NCI-H1092 (cell line): ENCODE measurements at regions not wholly inside any gene's neighbourhood (a gene's known extent, or its start where the extent isn't known, plus 50 kb on each side); places are given as distances from the start of the nearest gene placed in this dataset.

Experiments used
- DNase-seq: peaks from one replicate; lab custom pipeline; 2025; lab: John Stamatoyannopoulos, UW

- no peak for DNase-seq
Measured at GRCh38 chr11:104529906-104530305, 366.0 kb upstream of the PDGFD start.

GRCh38 chr11:104529213-104529612, 365.3 kb upstream of the PDGFD start:
- DNase-seq: no peak

- no peak for DNase-seq
Measured at GRCh38 chr11:104526006-104526405, 362.1 kb upstream of the PDGFD start.

GRCh38 chr11:104525416-104525815, 361.5 kb upstream of the PDGFD start:
- DNase-seq: no peak

- no peak for DNase-seq
Measured at GRCh38 chr11:104524254-104524653, 360.3 kb upstream of the PDGFD start.

- no peak for DNase-seq
Measured at GRCh38 chr11:104523611-104524010, 359.7 kb upstream of the PDGFD start.

GRCh38 chr11:104522650-104523049, 358.7 kb upstream of the PDGFD start:
- DNase-seq: no peak

GRCh38 chr11:104522123-104522522, 358.2 kb upstream of the PDGFD start:
- no peak for DNase-seq

- no peak for DNase-seq
Measured at GRCh38 chr11:104510169-104510568, 346.2 kb upstream of the PDGFD start.

- no peak for DNase-seq
Measured at GRCh38 chr11:104490182-104490581, 326.2 kb upstream of the PDGFD start.

GRCh38 chr11:104488561-104488960, 324.6 kb upstream of the PDGFD start:
- no peak for DNase-seq

GRCh38 chr11:104487046-104487806, 323.3 kb upstream of the PDGFD start:
- no peak for DNase-seq

GRCh38 chr11:104484804-104485554, 321.0 kb upstream of the PDGFD start:
- DNase-seq: no peak

- no peak for DNase-seq
Measured at GRCh38 chr11:104476898-104477297, 313.0 kb upstream of the PDGFD start.

GRCh38 chr11:104476454-104476853, 312.5 kb upstream of the PDGFD start:
- DNase-seq: no peak

GRCh38 chr11:104467404-104467803, 303.5 kb upstream of the PDGFD start:
- DNase-seq: no peak

GRCh38 chr11:104465321-104465720, 301.4 kb upstream of the PDGFD start:
- DNase-seq: no peak

- DNase-seq: no peak
Measured at GRCh38 chr11:104464691-104465090, 300.7 kb upstream of the PDGFD start.

- no peak for DNase-seq
Measured at GRCh38 chr11:104462341-104462740, 298.4 kb upstream of the PDGFD start.

GRCh38 chr11:104451197-104451893, 287.4 kb upstream of the PDGFD start:
- no peak for DNase-seq

- no peak for DNase-seq
Measured at GRCh38 chr11:104443387-104443786, 279.4 kb upstream of the PDGFD start.

- DNase-seq: no peak
Measured at GRCh38 chr11:104442321-104442720, 278.4 kb upstream of the PDGFD start.

- DNase-seq: no peak
Measured at GRCh38 chr11:104435494-104435893, 271.5 kb upstream of the PDGFD start.
